SHP77 treated with DMSO at 0.1 percent for 48 hours (cell line): ENCODE measurements at regions not wholly inside any gene's neighbourhood (a gene's known extent, or its start where the extent isn't known, plus 50 kb on each side); places are given as distances from the start of the nearest gene placed in this dataset.
A peak's percentile ranks its signal among the peaks of the same experiment; 100 is the strongest.

Source experiments
- DNase-seq: peaks from one replicate; lab custom pipeline; 2025; lab: John Stamatoyannopoulos, UW

GRCh38 chr1:79430437-79430836, 423.9 kb upstream of the ADGRL4 start:
- DNase-seq, result no peak

- DNase-seq, result no peak
These were observed 416.2 kb upstream of the ADGRL4 start for GRCh38 chr1:79422726-79423125.

DNA sequence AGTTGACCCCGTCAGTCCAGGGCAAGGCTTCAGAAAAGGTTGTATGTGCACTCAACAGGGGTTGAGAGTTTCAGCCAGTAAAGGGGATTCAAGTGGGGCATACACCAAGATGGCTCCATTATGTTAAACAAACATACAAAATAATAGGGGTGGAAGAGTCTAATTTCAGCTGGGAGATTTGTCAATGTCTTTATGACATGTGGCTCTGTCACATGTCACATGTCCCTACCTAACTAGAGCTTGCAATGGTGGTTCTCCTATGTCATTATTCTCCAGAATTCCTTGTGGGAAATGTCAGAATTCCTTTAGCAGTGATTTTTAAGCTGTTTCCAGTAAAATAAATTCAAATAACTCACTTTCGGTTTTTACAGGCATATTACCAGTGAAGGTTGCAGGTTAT, 392.0 kb upstream of the ADGRL4 start:
- DNase-seq, result no peak

- no peak for DNase-seq
These were observed 390.4 kb upstream of the ADGRL4 start for GRCh38 chr1:79396901-79397300.

- DNase-seq, result no peak
These were observed 382.3 kb upstream of the ADGRL4 start for GRCh38 chr1:79388694-79389361.

DNA sequence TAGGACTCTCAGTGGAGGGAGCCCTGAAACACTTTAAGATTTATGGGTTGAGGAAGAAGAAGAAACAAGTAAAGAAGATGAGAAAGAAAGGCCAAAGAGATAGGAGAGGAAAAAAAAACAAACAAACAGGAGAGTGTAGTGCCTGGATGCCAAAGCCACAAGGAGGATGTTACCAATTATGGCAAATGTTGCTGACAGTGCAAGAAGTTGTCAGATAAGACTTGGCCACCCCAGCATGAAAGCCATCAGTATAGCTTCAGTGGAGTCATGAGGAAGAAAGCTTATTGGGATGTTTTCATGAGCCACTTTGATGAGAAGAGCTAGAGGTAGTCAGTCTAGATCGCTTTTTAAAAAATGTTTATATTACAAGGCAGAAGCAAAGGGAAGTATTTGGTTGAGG, 380.2 kb upstream of the ADGRL4 start:
- DNase-seq, result no peak

GRCh38 chr1:79380078-79380477, 373.5 kb upstream of the ADGRL4 start:
- DNase-seq, result no peak

GRCh38 chr1:79376106-79376505, 369.6 kb upstream of the ADGRL4 start:
- DNase-seq, result no peak

DNA sequence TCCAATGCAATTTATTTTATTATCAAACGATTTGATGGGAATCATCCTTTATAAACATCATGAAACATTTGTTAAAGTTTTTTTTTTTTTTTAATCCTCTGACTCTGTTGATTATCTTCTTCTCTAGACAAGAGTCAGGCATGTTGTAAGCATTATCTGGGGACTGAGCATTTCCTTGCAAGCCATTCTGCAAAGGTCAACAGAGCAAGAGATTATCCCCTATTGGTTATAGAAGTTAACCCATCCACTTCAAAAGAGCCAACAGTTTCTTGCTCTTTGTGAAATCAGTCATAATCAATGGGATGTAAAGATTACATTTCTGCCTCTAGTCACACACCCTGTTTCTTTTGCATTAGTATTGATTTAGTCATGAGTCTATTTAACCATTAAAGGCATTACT, 368.8 kb upstream of the ADGRL4 start:
- DNase-seq, result no peak

DNA sequence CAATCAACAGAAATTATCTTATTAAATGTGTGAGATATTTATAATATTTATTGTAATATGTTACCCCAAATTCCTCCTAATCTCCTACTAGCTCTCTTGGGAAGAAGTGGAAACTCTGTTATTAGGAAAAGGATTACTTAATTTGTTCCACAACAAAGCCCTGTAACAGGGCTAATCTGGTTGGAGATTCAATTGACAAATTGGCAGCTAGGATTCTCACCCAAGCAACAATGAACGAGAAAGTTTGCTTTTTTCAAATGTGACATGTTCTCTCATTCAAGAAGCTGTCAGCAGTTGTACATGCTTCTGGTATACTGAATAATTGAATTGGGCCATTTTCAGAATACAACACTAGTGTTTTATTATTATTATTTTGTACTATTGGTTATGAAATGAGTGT, 367.9 kb upstream of the ADGRL4 start:
- DNase-seq, result no peak

DNA sequence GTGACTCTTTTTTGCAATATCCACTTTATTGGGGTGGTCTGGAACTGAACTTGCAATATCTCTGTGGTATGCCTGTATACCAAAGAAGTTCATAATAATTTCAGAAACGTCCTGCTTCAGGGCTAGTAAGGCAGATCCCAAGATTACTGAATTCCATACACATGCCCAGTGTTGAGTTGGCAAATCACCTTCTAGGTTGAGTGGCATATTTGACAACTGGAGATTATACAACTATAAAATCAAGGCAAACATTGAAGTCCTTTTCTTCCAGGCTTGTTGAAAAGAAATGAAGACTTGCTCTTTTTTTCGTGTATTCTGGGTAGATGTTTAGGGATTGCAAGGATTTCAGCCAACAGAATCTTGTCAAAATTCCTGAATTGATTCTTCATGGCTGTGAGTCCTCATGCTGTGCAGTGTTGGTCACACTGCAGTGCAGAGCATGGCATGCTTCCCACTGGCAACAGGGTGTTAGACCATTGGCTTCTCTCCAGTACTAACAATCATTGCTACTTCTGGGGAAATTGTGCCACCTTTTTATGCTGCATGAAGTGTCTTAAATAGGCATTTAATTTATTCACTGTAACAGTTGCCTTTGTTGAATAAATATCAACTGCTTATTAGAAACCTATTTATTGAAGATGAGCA, 367.1 kb upstream of the ADGRL4 start:
- DNase-seq, result peak; percentile 13

- no peak for DNase-seq
These were observed 365.3 kb upstream of the ADGRL4 start for GRCh38 chr1:79371802-79372201.

DNA sequence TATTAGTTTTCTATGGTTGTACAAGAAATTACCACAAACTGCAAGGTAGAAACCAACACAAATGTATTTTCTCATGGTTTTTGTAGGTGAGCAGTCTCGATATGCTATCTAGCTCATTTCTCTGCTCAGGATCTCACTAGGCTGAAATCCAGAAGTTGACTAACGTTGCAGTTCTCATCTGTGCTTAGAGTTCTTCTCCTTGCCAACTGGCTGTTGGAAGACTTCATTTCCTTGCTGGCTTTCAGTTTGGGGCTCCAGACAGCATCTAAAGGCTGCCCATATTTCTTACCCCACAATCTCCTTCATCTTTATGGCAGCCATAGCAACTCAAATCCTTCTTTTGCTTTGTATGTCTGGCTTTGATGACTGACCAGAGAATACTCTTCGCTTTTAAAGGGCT, 362.6 kb upstream of the ADGRL4 start:
- DNase-seq, result no peak

DNA sequence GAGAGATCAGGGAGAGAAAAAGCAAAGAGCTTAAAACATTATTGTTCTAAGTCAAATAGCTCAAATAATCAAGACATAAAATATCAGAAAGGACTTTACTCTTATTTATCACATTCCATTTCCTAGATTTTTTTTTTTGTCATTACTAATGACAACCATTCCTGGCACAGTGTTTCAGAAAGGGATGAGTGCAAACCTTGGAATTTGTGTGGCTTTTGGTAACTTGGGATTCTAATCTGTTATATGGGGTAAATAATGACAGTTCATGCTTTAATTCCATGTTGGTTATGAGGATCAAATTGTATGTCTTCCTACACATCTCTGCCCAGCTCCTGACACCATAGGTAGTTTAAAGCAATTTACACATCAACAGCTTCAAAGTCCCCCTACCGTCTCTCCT, 358.4 kb upstream of the ADGRL4 start:
- DNase-seq, result no peak

DNA sequence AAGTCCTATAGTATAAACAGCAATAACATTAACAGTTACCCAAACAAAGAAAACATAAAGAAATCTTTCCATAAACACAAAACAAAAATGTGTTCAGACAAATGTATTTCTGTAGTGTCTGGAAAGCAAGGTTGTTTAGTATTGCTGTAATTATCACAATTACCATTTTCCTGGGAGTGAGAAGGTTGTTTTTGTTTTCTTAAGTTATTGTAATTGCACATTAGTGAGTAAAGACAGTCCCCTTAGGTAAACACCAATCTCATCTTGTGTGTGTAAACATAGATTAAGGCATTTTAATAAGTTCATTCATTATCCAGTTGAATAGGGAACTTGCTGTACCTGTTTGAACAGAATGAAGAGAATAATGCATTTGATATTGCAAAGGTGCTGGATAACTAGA, 356.9 kb upstream of the ADGRL4 start:
- DNase-seq, result no peak

DNA sequence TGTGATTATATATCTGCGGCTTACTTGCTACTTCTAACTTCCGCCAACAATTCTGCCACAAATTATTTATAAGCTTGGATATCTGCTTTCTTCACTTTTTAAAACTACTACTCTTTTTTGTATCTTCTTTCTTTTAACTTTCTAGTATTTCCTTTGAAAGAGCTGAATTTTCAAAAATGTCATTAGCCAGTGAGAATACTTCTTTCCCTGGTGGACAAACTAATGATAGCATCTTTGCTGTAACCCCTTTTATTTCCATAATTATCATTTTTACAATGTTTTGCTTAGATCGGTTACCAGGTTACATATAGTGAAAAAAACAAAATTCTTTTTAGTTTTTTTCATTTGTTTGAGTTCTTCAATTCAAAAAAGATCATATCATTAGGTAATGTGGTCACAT, 355.9 kb upstream of the ADGRL4 start:
- DNase-seq, result no peak

DNA sequence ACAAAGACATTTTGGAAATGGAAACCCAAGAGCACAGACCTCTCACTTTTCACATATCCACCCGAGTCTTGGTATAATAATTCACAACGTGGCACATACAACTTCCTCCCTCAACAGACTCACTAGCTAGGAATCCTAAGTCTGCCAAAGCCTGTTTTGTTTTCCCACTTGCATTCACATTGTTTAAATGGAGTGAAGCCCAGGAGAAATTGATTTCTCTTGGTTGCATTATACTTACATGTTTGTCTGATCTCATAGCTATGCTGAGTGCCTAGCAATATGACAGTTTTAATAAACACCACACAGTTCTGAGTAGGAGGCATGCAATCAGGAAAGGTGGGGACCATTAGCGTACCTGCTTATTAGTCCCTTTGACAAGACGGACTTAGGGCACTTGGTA, 348.6 kb upstream of the ADGRL4 start:
- DNase-seq, result no peak

- peak; percentile 8 for DNase-seq
These were observed 346.7 kb upstream of the ADGRL4 start for GRCh38 chr1:79353224-79353623.

- no peak for DNase-seq
These were observed 320.3 kb upstream of the ADGRL4 start for GRCh38 chr1:79326875-79327274.

- DNase-seq, result no peak
These were observed 319.2 kb upstream of the ADGRL4 start for GRCh38 chr1:79325705-79326104.

DNA sequence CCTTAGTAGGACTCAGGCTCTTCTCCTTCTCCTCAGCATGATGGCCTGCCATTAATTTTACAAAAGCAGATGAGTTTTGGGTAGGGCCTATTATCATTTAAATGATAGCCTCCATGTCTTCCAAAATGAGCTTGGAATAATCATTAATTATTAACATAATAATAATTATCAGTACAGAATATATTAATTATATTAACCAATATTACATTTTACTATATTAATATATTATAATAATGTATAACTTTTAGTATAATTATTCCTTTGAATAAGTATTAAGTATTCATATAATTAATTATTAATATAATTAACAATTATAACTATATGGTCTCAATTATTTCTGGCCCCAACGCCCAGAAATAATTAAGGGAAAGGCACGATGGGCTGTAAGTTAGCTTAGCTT, 318.6 kb upstream of the ADGRL4 start:
- no peak for DNase-seq

DNA sequence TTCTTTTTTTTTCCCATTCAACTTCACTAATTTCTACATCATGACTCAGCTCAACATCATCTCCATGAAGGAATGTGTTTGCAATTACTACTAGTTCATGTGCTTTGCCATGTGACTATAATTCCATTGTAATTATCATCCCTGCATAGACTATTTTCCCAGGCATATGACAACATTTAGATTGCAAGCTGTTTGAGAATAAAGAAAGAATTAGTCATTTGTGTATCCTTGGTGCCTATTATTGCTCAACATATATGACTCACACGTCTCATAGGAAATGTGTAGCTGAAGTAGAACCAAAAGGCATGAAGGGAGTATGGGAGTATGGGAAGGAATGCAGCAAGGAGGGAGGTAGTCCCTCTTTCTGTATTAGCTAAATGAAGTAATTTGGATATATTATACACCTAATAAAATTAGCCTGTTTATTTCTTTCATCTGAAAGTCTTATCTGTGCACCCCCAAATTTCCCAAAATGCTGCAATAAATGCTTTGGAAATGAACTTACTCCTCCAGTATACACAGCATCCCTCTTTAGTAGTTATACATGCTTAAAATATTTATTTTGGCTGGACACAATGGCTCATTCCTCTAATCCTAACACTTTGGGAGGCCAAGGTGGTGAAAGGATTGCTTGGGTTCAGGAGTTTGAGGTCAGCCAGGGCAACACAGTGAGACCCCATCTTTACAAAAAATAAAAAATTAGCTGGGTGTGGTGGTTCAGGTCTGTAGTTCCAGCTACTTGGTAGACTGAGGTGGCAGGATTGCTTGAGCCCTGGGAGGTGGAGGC, 316.9 kb upstream of the ADGRL4 start:
- no peak for DNase-seq

GRCh38 chr1:79322511-79323027, 316.0 kb upstream of the ADGRL4 start:
- no peak for DNase-seq
